ENCODE measurements at regions not wholly inside any gene's neighbourhood (a gene's known extent, or its start where the extent isn't known, plus 50 kb on each side); places are given as distances from the start of the nearest gene placed in this dataset.

DNA sequence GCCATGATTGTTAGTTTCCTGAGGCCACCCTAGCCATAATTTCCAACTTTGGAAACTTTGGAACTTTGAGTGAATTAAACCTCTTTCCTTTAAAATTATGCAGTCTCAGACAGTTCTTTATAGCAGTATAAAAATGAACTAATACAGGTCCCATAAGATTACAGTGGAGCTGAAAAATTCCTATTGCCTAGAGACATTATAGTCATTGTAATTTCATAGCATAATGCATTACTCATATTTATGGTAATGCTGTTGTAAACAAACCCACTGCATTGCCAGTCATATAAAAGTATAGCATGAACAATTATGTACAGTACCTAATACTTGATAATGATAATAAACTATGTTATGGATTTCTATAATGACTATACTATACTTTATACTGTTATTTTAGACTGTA lies 88.0 kb upstream of the TMEM229A start:
- no peak for TF ChIP-seq EZH2phosphoT487 (IDR thresholded peaks at IDR 0.05; ENCODE audit: insufficient read depth, low read depth)
- no peak for TF ChIP-seq EZH2 (IDR thresholded peaks at IDR 0.05; ENCODE audit: insufficient read depth, poor library complexity, severe bottlenecking)

Data from GM23248 (cell line).